GM23338 (cell line): ENCODE measurements at regions not wholly inside any gene's neighbourhood (a gene's known extent, or its start where the extent isn't known, plus 50 kb on each side); places are given as distances from the start of the nearest gene placed in this dataset.

Source experiments
- ATAC-seq: fragments of 200-7000 bp; cut with Tn5 transposase; 3 replicates; pipeline ENCODE4 v1.9.1; 2020
- DNase-seq: peaks from one replicate; pipeline ENCODE4 v3.0.0-alpha.2; 2015; ENCODE audit warnings: low spot score
- H2AFZ ChIP-seq: fragments of 200-600 bp; sonication (generic); 2 replicates; pipeline ENCODE4 v1.8.0; 2016; ENCODE audit warnings: antibody characterized with exemption, mild to moderate bottlenecking, moderate library complexity
- H3F3A ChIP-seq: fragments of 200-600 bp; sonication (generic); replicated peaks from 2 replicates; pipeline ENCODE4 v1.8.0; 2017; ENCODE audit warnings: antibody characterized with exemption, mixed run types, low read depth
- H3K27ac ChIP-seq: fragments of 200-600 bp; sonication (generic); 2 replicates; pipeline ENCODE4 v1.6.1; 2016; ENCODE audit warnings: low read depth
- H3K27me3 ChIP-seq: fragments of 200-600 bp; sonication (generic); 2 replicates; pipeline ENCODE4 v1.8.0; 2016; ENCODE audit warnings: mild to moderate bottlenecking, mixed run types, moderate library complexity; ENCODE audit not compliant: insufficient read depth
- H3K36me3 ChIP-seq: fragments of 200-600 bp; sonication (generic); 2 replicates; pipeline ENCODE4 v1.8.0; 2016; ENCODE audit warnings: mild to moderate bottlenecking; ENCODE audit not compliant: insufficient read depth
- H3K4me1 ChIP-seq: fragments of 200-600 bp; sonication (generic); 2 replicates; pipeline ENCODE4 v1.8.0; 2016; ENCODE audit warnings: mild to moderate bottlenecking, moderate library complexity; ENCODE audit not compliant: insufficient read depth
- H3K4me2 ChIP-seq: fragments of 200-600 bp; sonication (generic); 2 replicates; pipeline ENCODE4 v1.7.1; 2017; ENCODE audit warnings: mixed run types
- H3K4me3 ChIP-seq: fragments of 200-600 bp; sonication (generic); 2 replicates; pipeline ENCODE4 v1.6.1; 2016; ENCODE audit warnings: mixed run types
- H3K79me2 ChIP-seq: fragments of 200-600 bp; sonication (generic); replicated peaks from 2 replicates; pipeline ENCODE4 v1.8.0; 2017; ENCODE audit warnings: mild to moderate bottlenecking; ENCODE audit not compliant: insufficient read depth
- H3K9me2 ChIP-seq: fragments of 200-600 bp; sonication (generic); 2 replicates; pipeline ENCODE4 v1.8.0; 2017; ENCODE audit not compliant: insufficient read depth
- H4K20me1 ChIP-seq: fragments of 200-600 bp; sonication (generic); replicated peaks from 2 replicates; pipeline ENCODE4 v1.8.0; 2017; ENCODE audit warnings: mild to moderate bottlenecking; ENCODE audit not compliant: insufficient read depth
- H3K27ac Mint-ChIP-seq: 2 replicates; pipeline ENCODE4 v1.8.0; 2020; ENCODE audit warnings: inconsistent platforms, mild to moderate bottlenecking, moderate library complexity, mixed read lengths
- H3K27me3 Mint-ChIP-seq: 3 replicates; pipeline ENCODE4 v1.8.0; 2022; ENCODE audit warnings: low read depth, mild to moderate bottlenecking, moderate library complexity, mixed read lengths, inconsistent platforms; ENCODE audit not compliant: insufficient read depth, poor library complexity
- H3K36me3 Mint-ChIP-seq: 3 replicates; pipeline ENCODE4 v1.8.0; 2021; ENCODE audit warnings: low read depth, mild to moderate bottlenecking, inconsistent platforms, moderate library complexity, mixed read lengths
- H3K4me1 Mint-ChIP-seq: 3 replicates; pipeline ENCODE4 v1.8.0; 2020; ENCODE audit warnings: mild to moderate bottlenecking, inconsistent platforms, mixed read lengths
- H3K4me3 Mint-ChIP-seq: 3 replicates; pipeline ENCODE4 v1.8.0; 2021; ENCODE audit warnings: moderate library complexity, mild to moderate bottlenecking, inconsistent platforms, mixed read lengths
- H3K9me3 Mint-ChIP-seq: 3 replicates; pipeline ENCODE4 v1.8.0; 2020; ENCODE audit warnings: moderate library complexity, mild to moderate bottlenecking, inconsistent platforms, mixed read lengths
- CREB1 ChIP-seq: fragments of 250-450 bp; sonication (Bioruptor Pico); IDR thresholded peaks from 2 replicates; pipeline ENCODE4 v1.5.0; 2020; ENCODE audit warnings: low read depth, mild to moderate bottlenecking, moderate library complexity
- CTCF ChIP-seq, 2 experiments: fragments of 200-600 bp in 1 of 2; sonication (generic) in 1 of 2; conservative IDR thresholded peaks; 2 replicates each; pipeline versions ENCODE4 v1.5.1 to v1.6.1; 2016 to 2017; ENCODE audit warnings: antibody characterized with exemption in 2 of 2, low read depth in 2 of 2, mild to moderate bottlenecking in 2 of 2, moderate library complexity in 1 of 2
- EZH2 ChIP-seq: fragments of 200-600 bp; sonication (generic); IDR thresholded peaks from one replicate; pipeline ENCODE4 v1.8.0; 2017; ENCODE audit warnings: antibody characterized with exemption, mild to moderate bottlenecking, low read depth; ENCODE audit not compliant: unreplicated experiment
- ZNF331 ChIP-seq: fragments of 250-450 bp; sonication (Bioruptor Pico); IDR thresholded peaks from 2 replicates; pipeline ENCODE4 v1.5.0; 2020; ENCODE audit warnings: low read depth, mild to moderate bottlenecking, moderate library complexity
- TF ChIP-seq, protein P1 (sequence below): fragments of 250-450 bp; sonication (Bioruptor Pico); IDR thresholded peaks from 2 replicates; pipeline ENCODE4 v1.5.0; 2020; ENCODE audit warnings: mild to moderate bottlenecking, moderate library complexity
- TF ChIP-seq, protein P2 (sequence below): IDR thresholded peaks from 2 replicates; pipeline ENCODE4 v1.6.1; 2016; ENCODE audit warnings: antibody characterized with exemption

DNA sequence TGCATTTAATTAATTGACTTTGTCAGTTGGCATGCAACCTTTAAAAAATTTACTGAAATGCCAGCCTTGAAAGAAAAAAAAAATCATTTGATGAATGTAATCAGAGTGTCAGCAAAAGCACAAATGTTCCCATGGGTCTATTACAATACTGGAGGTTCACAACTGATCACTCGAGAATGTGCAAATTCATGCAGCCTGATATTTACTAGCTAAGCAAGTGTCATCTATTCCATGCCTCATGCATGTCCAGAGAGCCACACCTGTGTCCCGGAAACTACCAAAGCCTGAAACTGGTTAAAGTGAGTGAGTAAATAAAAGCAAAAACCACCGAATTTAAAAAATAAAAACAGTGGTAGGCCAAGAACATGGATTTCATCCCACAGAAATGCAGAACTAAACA is 415.3 kb upstream of the ID2 start:
- H3K36me3 ChIP-seq: no peaks in the 10 kb centered on the region
- H3K4me3 ChIP-seq: no peak overlapping the region
- H3K4me2 ChIP-seq: no peak overlapping the region
- H3K27ac ChIP-seq: no peak overlapping the region
- H3K4me1 ChIP-seq: peaks cover 6% of the 10 kb centered on the region; the same call in 1 of the 2 replicates
- H3K9me2 ChIP-seq: peaks cover 22% of the 10 kb centered on the region
- no peaks in the 10 kb centered on the region for H3K9me3 Mint-ChIP-seq
- no peak overlapping the region for H2AFZ ChIP-seq
- TF ChIP-seq CREB1 (CRISPR knock-in tag) (no peak), EZH2 (no peak), ZNF331 (CRISPR knock-in tag) (no peak), CTCF (conservative IDR thresholded peaks at IDR 0.05; ENCODE audit: low read depth in 2 of 2) (no peak)
- TF ChIP-seq, protein P1, sequence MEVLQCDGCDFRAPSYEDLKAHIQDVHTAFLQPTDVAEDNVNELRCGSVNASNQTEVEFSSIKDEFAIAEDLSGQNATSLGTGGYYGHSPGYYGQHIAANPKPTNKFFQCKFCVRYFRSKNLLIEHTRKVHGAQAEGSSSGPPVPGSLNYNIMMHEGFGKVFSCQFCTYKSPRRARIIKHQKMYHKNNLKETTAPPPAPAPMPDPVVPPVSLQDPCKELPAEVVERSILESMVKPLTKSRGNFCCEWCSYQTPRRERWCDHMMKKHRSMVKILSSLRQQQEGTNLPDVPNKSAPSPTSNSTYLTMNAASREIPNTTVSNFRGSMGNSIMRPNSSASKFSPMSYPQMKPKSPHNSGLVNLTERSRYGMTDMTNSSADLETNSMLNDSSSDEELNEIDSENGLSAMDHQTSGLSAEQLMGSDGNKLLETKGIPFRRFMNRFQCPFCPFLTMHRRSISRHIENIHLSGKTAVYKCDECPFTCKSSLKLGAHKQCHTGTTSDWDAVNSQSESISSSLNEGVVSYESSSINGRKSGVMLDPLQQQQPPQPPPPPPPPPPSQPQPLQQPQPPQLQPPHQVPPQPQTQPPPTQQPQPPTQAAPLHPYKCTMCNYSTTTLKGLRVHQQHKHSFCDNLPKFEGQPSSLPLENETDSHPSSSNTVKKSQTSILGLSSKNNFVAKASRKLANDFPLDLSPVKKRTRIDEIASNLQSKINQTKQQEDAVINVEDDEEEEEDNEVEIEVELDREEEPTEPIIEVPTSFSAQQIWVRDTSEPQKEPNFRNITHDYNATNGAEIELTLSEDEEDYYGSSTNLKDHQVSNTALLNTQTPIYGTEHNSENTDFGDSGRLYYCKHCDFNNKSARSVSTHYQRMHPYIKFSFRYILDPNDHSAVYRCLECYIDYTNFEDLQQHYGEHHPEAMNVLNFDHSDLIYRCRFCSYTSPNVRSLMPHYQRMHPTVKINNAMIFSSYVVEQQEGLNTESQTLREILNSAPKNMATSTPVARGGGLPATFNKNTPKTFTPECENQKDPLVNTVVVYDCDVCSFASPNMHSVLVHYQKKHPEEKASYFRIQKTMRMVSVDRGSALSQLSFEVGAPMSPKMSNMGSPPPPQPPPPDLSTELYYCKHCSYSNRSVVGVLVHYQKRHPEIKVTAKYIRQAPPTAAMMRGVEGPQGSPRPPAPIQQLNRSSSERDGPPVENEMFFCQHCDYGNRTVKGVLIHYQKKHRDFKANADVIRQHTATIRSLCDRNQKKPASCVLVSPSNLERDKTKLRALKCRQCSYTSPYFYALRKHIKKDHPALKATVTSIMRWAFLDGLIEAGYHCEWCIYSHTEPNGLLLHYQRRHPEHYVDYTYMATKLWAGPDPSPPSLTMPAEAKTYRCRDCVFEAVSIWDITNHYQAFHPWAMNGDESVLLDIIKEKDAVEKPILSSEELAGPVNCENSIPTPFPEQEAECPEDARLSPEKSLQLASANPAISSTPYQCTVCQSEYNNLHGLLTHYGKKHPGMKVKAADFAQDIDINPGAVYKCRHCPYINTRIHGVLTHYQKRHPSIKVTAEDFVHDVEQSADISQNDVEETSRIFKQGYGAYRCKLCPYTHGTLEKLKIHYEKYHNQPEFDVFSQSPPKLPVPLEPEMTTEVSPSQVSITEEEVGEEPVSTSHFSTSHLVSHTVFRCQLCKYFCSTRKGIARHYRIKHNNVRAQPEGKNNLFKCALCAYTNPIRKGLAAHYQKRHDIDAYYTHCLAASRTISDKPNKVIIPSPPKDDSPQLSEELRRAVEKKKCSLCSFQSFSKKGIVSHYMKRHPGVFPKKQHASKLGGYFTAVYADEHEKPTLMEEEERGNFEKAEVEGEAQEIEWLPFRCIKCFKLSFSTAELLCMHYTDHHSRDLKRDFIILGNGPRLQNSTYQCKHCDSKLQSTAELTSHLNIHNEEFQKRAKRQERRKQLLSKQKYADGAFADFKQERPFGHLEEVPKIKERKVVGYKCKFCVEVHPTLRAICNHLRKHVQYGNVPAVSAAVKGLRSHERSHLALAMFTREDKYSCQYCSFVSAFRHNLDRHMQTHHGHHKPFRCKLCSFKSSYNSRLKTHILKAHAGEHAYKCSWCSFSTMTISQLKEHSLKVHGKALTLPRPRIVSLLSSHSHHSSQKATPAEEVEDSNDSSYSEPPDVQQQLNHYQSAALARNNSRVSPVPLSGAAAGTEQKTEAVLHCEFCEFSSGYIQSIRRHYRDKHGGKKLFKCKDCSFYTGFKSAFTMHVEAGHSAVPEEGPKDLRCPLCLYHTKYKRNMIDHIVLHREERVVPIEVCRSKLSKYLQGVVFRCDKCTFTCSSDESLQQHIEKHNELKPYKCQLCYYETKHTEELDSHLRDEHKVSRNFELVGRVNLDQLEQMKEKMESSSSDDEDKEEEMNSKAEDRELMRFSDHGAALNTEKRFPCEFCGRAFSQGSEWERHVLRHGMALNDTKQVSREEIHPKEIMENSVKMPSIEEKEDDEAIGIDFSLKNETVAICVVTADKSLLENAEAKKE (CRISPR knock-in tag): no peak
- TF ChIP-seq, protein P2, sequence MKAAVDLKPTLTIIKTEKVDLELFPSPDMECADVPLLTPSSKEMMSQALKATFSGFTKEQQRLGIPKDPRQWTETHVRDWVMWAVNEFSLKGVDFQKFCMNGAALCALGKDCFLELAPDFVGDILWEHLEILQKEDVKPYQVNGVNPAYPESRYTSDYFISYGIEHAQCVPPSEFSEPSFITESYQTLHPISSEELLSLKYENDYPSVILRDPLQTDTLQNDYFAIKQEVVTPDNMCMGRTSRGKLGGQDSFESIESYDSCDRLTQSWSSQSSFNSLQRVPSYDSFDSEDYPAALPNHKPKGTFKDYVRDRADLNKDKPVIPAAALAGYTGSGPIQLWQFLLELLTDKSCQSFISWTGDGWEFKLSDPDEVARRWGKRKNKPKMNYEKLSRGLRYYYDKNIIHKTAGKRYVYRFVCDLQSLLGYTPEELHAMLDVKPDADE: no peak
- H3F3A ChIP-seq: no peaks in the 10 kb centered on the region
- peaks cover 4% of the 10 kb centered on the region for H3K27me3 Mint-ChIP-seq
- DNase-seq (no peak), ATAC-seq (no peak)
- no peak overlapping the region for H3K27ac Mint-ChIP-seq
- no peaks in the 10 kb centered on the region for H4K20me1 ChIP-seq
- no peaks in the 10 kb centered on the region for H3K79me2 ChIP-seq
- H3K36me3 Mint-ChIP-seq: no peaks in the 10 kb centered on the region
- peaks cover 27% of the 10 kb centered on the region; the same call in 2 of the 3 replicates for H3K4me1 Mint-ChIP-seq
- no peaks in the 10 kb centered on the region for H3K27me3 ChIP-seq
- H3K4me3 Mint-ChIP-seq: no peak overlapping the region
